Stromal cell of bone marrow (primary cell): ENCODE measurements at regions not wholly inside any gene's neighbourhood (a gene's known extent, or its start where the extent isn't known, plus 50 kb on each side); places are given as distances from the start of the nearest gene placed in this dataset.
A peak's percentile ranks its signal among the peaks of the same experiment; 100 is the strongest.
"Not testable (repeated sequence)": the region's sequence is repeated elsewhere in the genome, so short reads cannot be mapped to it uniquely, and the experiment has no call there.

ENCODE experiments used
- DNase-seq: peaks from one replicate; pipeline ENCODE4 v3.0.0-alpha.2; 2012; ENCODE audit warnings: low read depth

DNA sequence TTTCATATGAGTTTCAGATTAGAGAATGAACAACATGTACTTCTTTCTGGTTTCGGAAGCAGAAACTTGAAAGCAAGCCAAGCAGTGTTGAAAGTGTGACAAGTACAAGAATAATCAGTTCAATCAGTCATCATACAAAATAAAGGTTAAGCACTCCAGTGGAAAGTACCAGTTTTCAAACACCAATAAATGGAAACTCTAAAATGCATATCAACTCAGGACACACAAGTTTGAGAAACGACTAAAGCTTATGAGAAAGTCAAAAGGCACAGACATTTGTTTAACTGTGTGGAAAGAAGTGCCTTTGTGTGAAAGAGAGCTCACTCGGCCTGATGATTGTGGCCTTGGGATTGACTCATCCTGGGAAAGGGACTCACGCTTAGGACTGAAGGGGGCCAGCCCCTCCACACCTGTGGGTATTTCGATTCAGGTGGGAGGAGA is 60.6 kb upstream of the AKR1C1 start:
- DNase-seq, result peak; percentile 45

- DNase-seq, result not testable (repeated sequence)
These were observed 60.1 kb upstream of the AKR1C1 start for GRCh38 chr10:4903126-4903525.

DNA sequence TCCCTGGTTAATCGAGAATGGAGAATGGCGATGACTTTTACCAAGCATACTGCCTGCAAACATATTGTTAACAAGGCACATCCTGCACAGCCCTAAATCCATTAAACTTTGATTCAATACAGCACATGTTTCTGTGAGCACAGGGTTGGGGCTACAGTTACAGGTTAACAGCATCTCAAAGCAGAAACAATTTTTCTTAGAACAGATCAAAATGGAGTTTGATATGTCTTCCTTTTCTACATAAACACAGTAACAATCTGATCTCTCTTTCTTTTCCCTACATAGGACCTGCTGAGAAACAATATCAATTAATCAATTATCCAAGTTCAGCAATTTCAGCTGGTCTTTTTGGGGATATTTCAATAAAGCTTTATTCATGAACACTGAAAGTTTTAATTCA is 59.5 kb upstream of the AKR1C1 start:
- not testable (repeated sequence) for DNase-seq

GRCh38 chr10:4909118-4909517 is 54.1 kb upstream of the AKR1C1 start:
- no peak for DNase-seq
